ENCODE measurements at regions not wholly inside any gene's neighbourhood (a gene's known extent, or its start where the extent isn't known, plus 50 kb on each side); places are given as distances from the start of the nearest gene placed in this dataset.

DNA sequence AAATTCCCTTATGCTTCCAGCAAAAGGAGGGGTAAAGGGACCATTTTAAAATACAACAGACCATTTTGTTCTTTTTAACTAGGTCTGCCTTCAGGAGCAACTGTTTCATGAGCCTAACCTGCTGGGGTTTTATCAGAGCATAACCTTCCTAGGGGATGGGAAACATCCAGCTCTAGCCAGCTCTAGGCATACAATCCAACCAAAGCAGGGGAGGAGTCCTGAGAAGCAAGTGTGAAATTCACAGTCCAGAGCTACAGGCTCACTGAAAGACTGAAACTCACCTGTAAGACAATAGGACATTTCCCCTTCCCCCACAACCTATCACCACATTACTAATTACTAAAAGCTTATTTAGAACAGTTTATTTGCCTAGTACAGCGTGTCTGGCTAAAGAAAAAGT, 1296.6 kb upstream of the DDX18 start:
- no peak overlapping the region for H3K4me3 ChIP-seq (replicated peaks in 1 of 3; ENCODE audit: insufficient read depth in 1 of 3, low read depth in 1 of 3, low read length in 3 of 3)
- no peak overlapping the region for H2AFZ ChIP-seq (ENCODE audit: low read depth, low read length)
- H3K4me1 ChIP-seq (ENCODE audit: control insufficient read depth, extremely low read depth, insufficient read depth, low read length) = no peaks in the 10 kb centered on the region
- DNase-seq (ENCODE audit: low read depth, low spot score) (no peak), FAIRE-seq (no peak)
- no peak overlapping the region for H3K27ac ChIP-seq (ENCODE audit: insufficient read depth, low read depth, low read length)
- TF ChIP-seq MYC (IDR thresholded peaks at IDR 0.05; ENCODE audit: low read depth, low read length) = no peak
- no peak for TF ChIP-seq JUN (IDR thresholded peaks at IDR 0.05; ENCODE audit: borderline replicate concordance, insufficient read depth, insufficient read length, low read depth)
- peaks cover 2% of the 10 kb centered on the region for H3K9me3 ChIP-seq (replicated peaks; ENCODE audit: control insufficient read depth, insufficient read depth, low read length)
- dilution Hi-C loops (cut with MboI; ENCODE audit: extremely low pct_ligation_motif_present, low sequenced_read_pairs) (no loop called here), intact Hi-C loops (cut with micrococcal nuclease) (no loop called here)
- H4K20me1 ChIP-seq (replicated peaks; ENCODE audit: control insufficient read depth, extremely low read depth, insufficient read depth, low read length) = no peaks in the 10 kb centered on the region
- H3K9ac ChIP-seq (replicated peaks; ENCODE audit: extremely low read depth, insufficient read depth, low read length) = no peak overlapping the region
- ChIA-PET CTCF (no interaction called here), POLR2A (no interaction called here)
- no peaks in the 10 kb centered on the region for H3K9me1 ChIP-seq (replicated peaks; ENCODE audit: control insufficient read depth, extremely low read depth, insufficient read depth, low read length)
- H3K4me2 ChIP-seq (ENCODE audit: insufficient read depth, low read length) = no peak overlapping the region
- no peaks in the 10 kb centered on the region for H3K27me3 ChIP-seq (ENCODE audit: control insufficient read depth in 2 of 2, insufficient read depth in 2 of 2, low read length in 2 of 2)
- no peaks in the 10 kb centered on the region for H3K36me3 ChIP-seq (ENCODE audit: control insufficient read depth in 2 of 2, extremely low read depth in 1 of 2, insufficient read depth in 2 of 2, low read length in 2 of 2)
- no TSS peak for BruUV-seq (replicated peaks)
- no peaks in the 10 kb centered on the region for H3K79me2 ChIP-seq (ENCODE audit: control insufficient read depth, insufficient read depth, low read length)

DNA sequence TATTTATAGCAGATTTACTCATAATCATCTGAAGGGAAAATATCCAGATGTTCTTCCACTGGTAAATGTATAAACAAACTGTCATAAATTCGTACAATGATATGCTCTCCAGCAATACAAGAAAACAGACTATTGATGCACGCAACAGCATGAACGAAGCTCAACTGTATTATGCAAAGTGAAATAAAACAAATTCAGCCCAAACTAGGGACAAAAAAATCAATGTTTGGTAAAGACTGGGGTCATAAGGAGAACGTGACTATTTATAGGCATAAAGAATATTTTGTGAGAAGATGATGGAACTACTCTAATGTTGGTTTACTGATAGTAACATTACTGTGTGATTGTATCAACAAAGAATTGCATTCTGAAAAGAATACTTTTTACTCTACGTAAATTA, 1276.7 kb upstream of the DDX18 start:
- Histone ChIP-seq H3K9me1 (replicated peaks; ENCODE audit: control insufficient read depth, extremely low read depth, insufficient read depth, low read length) (no peaks in the 10 kb centered on the region), H3K9me3 (replicated peaks; ENCODE audit: control insufficient read depth, insufficient read depth, low read length) (peaks cover 4% of the 10 kb centered on the region), H2AFZ (ENCODE audit: low read depth, low read length) (no peak overlapping the region), H3K27ac (ENCODE audit: insufficient read depth, low read depth, low read length) (no peak overlapping the region), H3K4me3 (replicated peaks in 1 of 3; ENCODE audit: insufficient read depth in 1 of 3, low read depth in 1 of 3, low read length in 3 of 3) (no peak overlapping the region), H3K27me3 (ENCODE audit: control insufficient read depth in 2 of 2, insufficient read depth in 2 of 2, low read length in 2 of 2) (no peaks in the 10 kb centered on the region), H3K79me2 (ENCODE audit: control insufficient read depth, insufficient read depth, low read length) (no peaks in the 10 kb centered on the region), H4K20me1 (replicated peaks; ENCODE audit: control insufficient read depth, extremely low read depth, insufficient read depth, low read length) (no peaks in the 10 kb centered on the region), H3K9ac (replicated peaks; ENCODE audit: extremely low read depth, insufficient read depth, low read length) (no peak overlapping the region), H3K36me3 (ENCODE audit: control insufficient read depth in 2 of 2, extremely low read depth in 1 of 2, insufficient read depth in 2 of 2, low read length in 2 of 2) (no peaks in the 10 kb centered on the region), H3K4me2 (ENCODE audit: insufficient read depth, low read length) (no peak overlapping the region), H3K4me1 (ENCODE audit: control insufficient read depth, extremely low read depth, insufficient read depth, low read length) (no peaks in the 10 kb centered on the region)
- CTCF ChIA-PET = no interaction called here
- DNase-seq (ENCODE audit: low read depth, low spot score) (no peak), FAIRE-seq (no peak)
- BruUV-seq (replicated peaks) = no TSS peak
- TF ChIP-seq GATA2 (IDR thresholded peaks at IDR 0.05; ENCODE audit: insufficient read depth, insufficient read length, low read depth, low read length) (no peak), FOS (IDR thresholded peaks at IDR 0.05; ENCODE audit: borderline replicate concordance, insufficient read depth, low read length) (no peak), MYC (IDR thresholded peaks at IDR 0.05; ENCODE audit: low read depth, low read length) (no peak), JUN (IDR thresholded peaks at IDR 0.05; ENCODE audit: borderline replicate concordance, insufficient read depth, insufficient read length, low read depth) (no peak), POLR2AphosphoS5 (IDR thresholded peaks at IDR 0.05; ENCODE audit: insufficient read depth, low read depth, low read length) (no peak), POLR2A (IDR thresholded peaks at IDR 0.05; ENCODE audit: low read depth, low read length) (no peak), EZH2 (IDR thresholded peaks at IDR 0.05; ENCODE audit: borderline replicate concordance, low read depth, low read length, severe bottlenecking) (no peak)
- TF ChIP-seq, protein P1, sequence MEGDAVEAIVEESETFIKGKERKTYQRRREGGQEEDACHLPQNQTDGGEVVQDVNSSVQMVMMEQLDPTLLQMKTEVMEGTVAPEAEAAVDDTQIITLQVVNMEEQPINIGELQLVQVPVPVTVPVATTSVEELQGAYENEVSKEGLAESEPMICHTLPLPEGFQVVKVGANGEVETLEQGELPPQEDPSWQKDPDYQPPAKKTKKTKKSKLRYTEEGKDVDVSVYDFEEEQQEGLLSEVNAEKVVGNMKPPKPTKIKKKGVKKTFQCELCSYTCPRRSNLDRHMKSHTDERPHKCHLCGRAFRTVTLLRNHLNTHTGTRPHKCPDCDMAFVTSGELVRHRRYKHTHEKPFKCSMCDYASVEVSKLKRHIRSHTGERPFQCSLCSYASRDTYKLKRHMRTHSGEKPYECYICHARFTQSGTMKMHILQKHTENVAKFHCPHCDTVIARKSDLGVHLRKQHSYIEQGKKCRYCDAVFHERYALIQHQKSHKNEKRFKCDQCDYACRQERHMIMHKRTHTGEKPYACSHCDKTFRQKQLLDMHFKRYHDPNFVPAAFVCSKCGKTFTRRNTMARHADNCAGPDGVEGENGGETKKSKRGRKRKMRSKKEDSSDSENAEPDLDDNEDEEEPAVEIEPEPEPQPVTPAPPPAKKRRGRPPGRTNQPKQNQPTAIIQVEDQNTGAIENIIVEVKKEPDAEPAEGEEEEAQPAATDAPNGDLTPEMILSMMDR (IDR thresholded peaks at IDR 0.05; ENCODE audit: extremely low read depth in 1 of 2, insufficient read depth in 1 of 2, low read depth in 1 of 2, low read length in 2 of 2) = no peak
- TF ChIP-seq, protein P2, sequence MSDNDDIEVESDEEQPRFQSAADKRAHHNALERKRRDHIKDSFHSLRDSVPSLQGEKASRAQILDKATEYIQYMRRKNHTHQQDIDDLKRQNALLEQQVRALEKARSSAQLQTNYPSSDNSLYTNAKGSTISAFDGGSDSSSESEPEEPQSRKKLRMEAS (IDR thresholded peaks at IDR 0.05; ENCODE audit: insufficient read depth, insufficient read length) = no peak
- POLR2A ChIA-PET = no interaction called here
- intact Hi-C loops (cut with micrococcal nuclease) (no loop called here), dilution Hi-C loops (cut with MboI; ENCODE audit: extremely low pct_ligation_motif_present, low sequenced_read_pairs) (no loop called here)
